GM12873 (cell line): ENCODE measurements at regions not wholly inside any gene's neighbourhood (a gene's known extent, or its start where the extent isn't known, plus 50 kb on each side); places are given as distances from the start of the nearest gene placed in this dataset.

Experiments used
- CTCF ChIP-seq: IDR thresholded peaks from 2 replicates; pipeline ENCODE4 v1.5.1; 2012; ENCODE audit warnings: low read depth, mild to moderate bottlenecking, moderate library complexity, low read length, control low read depth; ENCODE audit not compliant: insufficient read depth; ENCODE audit errors: missing control alignments

- no peak for TF ChIP-seq CTCF
These were observed 804.4 kb downstream of the TLE4 start for GRCh38 chr9:80376180-80376579.

- TF ChIP-seq CTCF, result no peak
These were observed 803.7 kb downstream of the TLE4 start for GRCh38 chr9:80375477-80375876.

GRCh38 chr9:80369641-80370040, 797.9 kb downstream of the TLE4 start:
- no peak for TF ChIP-seq CTCF

GRCh38 chr9:80366626-80367025, 794.9 kb downstream of the TLE4 start:
- no peak for TF ChIP-seq CTCF

GRCh38 chr9:80359941-80360881, 788.4 kb downstream of the TLE4 start:
- TF ChIP-seq CTCF, result no peak

GRCh38 chr9:80359291-80359690, 787.5 kb downstream of the TLE4 start:
- TF ChIP-seq CTCF, result no peak

- TF ChIP-seq CTCF, result no peak
These were observed 781.2 kb downstream of the TLE4 start for GRCh38 chr9:80352967-80353366.
